ENCODE measurements at regions not wholly inside any gene's neighbourhood (a gene's known extent, or its start where the extent isn't known, plus 50 kb on each side); places are given as distances from the start of the nearest gene placed in this dataset.

DNA sequence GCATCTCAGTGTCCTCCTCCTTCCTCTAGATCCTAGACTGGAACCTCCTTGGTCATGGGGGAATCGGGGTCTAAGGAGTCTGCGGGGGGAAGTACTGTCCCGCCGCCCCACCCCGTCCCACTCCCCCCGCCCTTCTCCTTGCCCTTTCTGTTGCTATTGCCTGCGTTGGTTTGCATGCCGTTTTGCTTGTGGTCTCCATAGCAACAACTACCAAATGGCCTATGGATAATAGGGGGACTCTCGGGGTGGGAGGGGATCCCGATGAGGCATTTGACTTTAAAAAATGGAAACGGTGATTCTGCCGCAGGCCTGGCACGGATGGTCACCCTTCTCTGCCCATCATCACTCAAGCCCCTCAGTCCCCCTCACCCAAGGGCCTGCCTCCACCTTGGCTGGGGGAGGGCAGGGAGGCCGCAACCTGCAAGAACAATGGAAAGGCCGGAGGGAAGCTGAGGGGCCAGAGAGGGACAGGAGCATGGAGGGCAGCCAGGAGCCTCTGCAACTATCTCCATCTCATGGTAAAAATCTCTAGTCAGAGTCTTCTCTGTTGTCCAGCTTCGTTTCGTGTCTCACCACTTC lies 231.4 kb upstream of the TNRC6C start:
- no peak overlapping the region for H2AFZ ChIP-seq (ENCODE audit: low read depth)
- H4K20me1 ChIP-seq (ENCODE audit: insufficient read depth) = no peaks in the 10 kb centered on the region
- peaks cover 45% of the 10 kb centered on the region for H3K4me1 ChIP-seq (ENCODE audit: low read depth, poor library complexity, severe bottlenecking)
- H3K9ac ChIP-seq = no peak overlapping the region
- H3K36me3 ChIP-seq (ENCODE audit: insufficient read depth) = no peaks in the 10 kb centered on the region
- no peaks in the 10 kb centered on the region for H3K79me2 ChIP-seq (ENCODE audit: insufficient read depth, low read depth)
- TF ChIP-seq CTCF (conservative IDR thresholded peaks at IDR 0.05; ENCODE audit: low read depth, low read length) = no peak
- no peak overlapping the region for H3K27ac ChIP-seq
- no peaks in the 10 kb centered on the region for H3K27me3 ChIP-seq (ENCODE audit: insufficient read depth, low read depth)
- H3K4me2 ChIP-seq = no peak overlapping the region
- H3K4me3 ChIP-seq (IDR thresholded peaks at IDR 0.05; ENCODE audit: insufficient read depth, low read depth, low read length) = no peak overlapping the region

GRCh38 chr17:77728474-77728795 lies 230.1 kb upstream of the TNRC6C start:
- Histone ChIP-seq H4K20me1 (ENCODE audit: insufficient read depth) (no peaks in the 10 kb centered on the region), H3K4me1 (ENCODE audit: low read depth, poor library complexity, severe bottlenecking) (peaks cover 36% of the 10 kb centered on the region), H2AFZ (ENCODE audit: low read depth) (no peak overlapping the region), H3K4me2 (no peak overlapping the region), H3K9ac (no peak overlapping the region), H3K79me2 (ENCODE audit: insufficient read depth, low read depth) (no peaks in the 10 kb centered on the region), H3K36me3 (ENCODE audit: insufficient read depth) (no peaks in the 10 kb centered on the region), H3K27ac (no peak overlapping the region), H3K27me3 (ENCODE audit: insufficient read depth, low read depth) (no peaks in the 10 kb centered on the region), H3K4me3 (IDR thresholded peaks at IDR 0.05; ENCODE audit: insufficient read depth, low read depth, low read length) (no peak overlapping the region)
- no peak for TF ChIP-seq CTCF (conservative IDR thresholded peaks at IDR 0.05; ENCODE audit: low read depth, low read length)

DNA sequence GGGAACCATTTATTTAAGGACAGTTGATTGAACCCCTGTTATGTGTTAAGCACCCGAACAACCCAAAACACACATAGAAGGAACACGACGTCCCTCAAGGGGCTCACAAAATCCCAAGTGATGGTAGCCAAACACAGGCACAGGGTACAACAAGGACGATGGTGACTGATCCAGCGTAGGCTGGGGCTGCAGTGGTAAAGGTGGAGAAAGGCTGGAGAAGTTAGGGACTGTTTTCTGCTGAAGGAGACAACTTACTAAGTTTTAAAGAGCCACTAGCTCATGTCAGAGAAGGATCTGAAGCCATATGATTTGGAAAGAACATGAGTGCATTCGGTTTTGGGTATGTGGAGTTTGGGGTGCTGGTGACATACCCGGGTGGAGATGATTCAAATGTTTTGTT lies 229.6 kb upstream of the TNRC6C start:
- H3K79me2 ChIP-seq (ENCODE audit: insufficient read depth, low read depth) = no peaks in the 10 kb centered on the region
- H3K4me2 ChIP-seq = no peak overlapping the region
- TF ChIP-seq CTCF (conservative IDR thresholded peaks at IDR 0.05; ENCODE audit: low read depth, low read length) = no peak
- no peak overlapping the region for H2AFZ ChIP-seq (ENCODE audit: low read depth)
- H3K4me1 ChIP-seq (ENCODE audit: low read depth, poor library complexity, severe bottlenecking) = peaks cover 32% of the 10 kb centered on the region
- no peak overlapping the region for H3K9ac ChIP-seq
- no peak overlapping the region for H3K4me3 ChIP-seq (IDR thresholded peaks at IDR 0.05; ENCODE audit: insufficient read depth, low read depth, low read length)
- H3K27me3 ChIP-seq (ENCODE audit: insufficient read depth, low read depth) = no peaks in the 10 kb centered on the region
- no peaks in the 10 kb centered on the region for H3K36me3 ChIP-seq (ENCODE audit: insufficient read depth)
- no peaks in the 10 kb centered on the region for H4K20me1 ChIP-seq (ENCODE audit: insufficient read depth)
- H3K27ac ChIP-seq = no peak overlapping the region

- H3K79me2 ChIP-seq (ENCODE audit: insufficient read depth, low read depth) = no peaks in the 10 kb centered on the region
- no peak overlapping the region for H3K9ac ChIP-seq
- H4K20me1 ChIP-seq (ENCODE audit: insufficient read depth) = no peaks in the 10 kb centered on the region
- no peak overlapping the region for H2AFZ ChIP-seq (ENCODE audit: low read depth)
- H3K4me2 ChIP-seq = no peak overlapping the region
- H3K4me1 ChIP-seq (ENCODE audit: low read depth, poor library complexity, severe bottlenecking) = peaks cover 25% of the 10 kb centered on the region
- no peak overlapping the region for H3K27ac ChIP-seq
- no peak for TF ChIP-seq CTCF (conservative IDR thresholded peaks at IDR 0.05; ENCODE audit: low read depth, low read length)
- no peaks in the 10 kb centered on the region for H3K27me3 ChIP-seq (ENCODE audit: insufficient read depth, low read depth)
- H3K4me3 ChIP-seq (IDR thresholded peaks at IDR 0.05; ENCODE audit: insufficient read depth, low read depth, low read length) = no peak overlapping the region
- no peaks in the 10 kb centered on the region for H3K36me3 ChIP-seq (ENCODE audit: insufficient read depth)
Observed at GRCh38 chr17:77729587-77729986, 228.9 kb upstream of the TNRC6C start.
